Upper lobe of left lung (tissue), 6 donors: ENCODE measurements at regions not wholly inside any gene's neighbourhood (a gene's known extent, or its start where the extent isn't known, plus 50 kb on each side); places are given as distances from the start of the nearest gene placed in this dataset.

Experiments used
- ATAC-seq, 2 donors: fragments of 200-7000 bp; cut with Tn5 transposase; one replicate each; pipeline ENCODE4 v1.9.1; 2022; ENCODE audit warnings: mild to moderate bottlenecking in 2 of 2, moderate library complexity in 2 of 2; ENCODE audit not compliant: low FRiP score in 2 of 2
- DNase-seq, 2 donors: peaks; one replicate each; pipeline ENCODE4 v3.0.0-alpha.2; 2019 to 2020
- H3K27ac ChIP-seq, 4 donors: fragments of 200-600 bp; sonication (generic); one replicate each; pipeline ENCODE4 v1.5.1; 2016 to 2019
- H3K27me3 ChIP-seq, 4 donors: fragments of 200-600 bp; sonication (generic); one replicate each; pipeline ENCODE4 v1.5.1; 2017 to 2019
- H3K36me3 ChIP-seq, 4 donors: fragments of 200-600 bp; sonication (generic); one replicate each; pipeline ENCODE4 v1.5.1; 2016 to 2019
- H3K4me1 ChIP-seq, 4 donors: fragments of 200-600 bp; sonication (generic); one replicate each; pipeline ENCODE4 v1.5.1; 2018 to 2019
- H3K4me3 ChIP-seq, 4 donors: fragments of 200-600 bp; sonication (generic); one replicate each; pipeline ENCODE4 v1.5.1; 2017 to 2019; ENCODE audit warnings: mild to moderate bottlenecking in 2 of 4, moderate library complexity in 1 of 4
- H3K9me3 ChIP-seq, 4 donors: fragments of 200-600 bp; sonication (generic); one replicate each; pipeline ENCODE4 v1.5.1; 2018 to 2019
- EP300 ChIP-seq, 4 donors: sonication (generic); formaldehyde crosslinking; IDR thresholded peaks; one replicate each; pipeline ENCODE4 v1.5.1; 2017; ENCODE audit warnings: antibody characterized with exemption in 4 of 4, control low read depth in 2 of 4
- POLR2A ChIP-seq, 4 donors: fragments of 450-650 bp; IDR thresholded peaks; one replicate each; pipeline ENCODE4 v1.5.1; 2016 to 2017; ENCODE audit warnings: antibody characterized with exemption in 4 of 4, mild to moderate bottlenecking in 2 of 4
- POLR2AphosphoS5 ChIP-seq, 2 donors: sonication (generic); formaldehyde crosslinking; IDR thresholded peaks; one replicate each; pipeline ENCODE4 v1.5.1; 2017; ENCODE audit warnings: antibody characterized with exemption in 2 of 2
- WGBS, 2 donors: methylation state at CpG; one replicate each; pipeline ENCODE4 v1.1.5; 2017 to 2018; 5-methylcytosine and 5-hydroxymethylcytosine counted together
- TF ChIP-seq, protein P1 (sequence below), 6 experiments: fragments of 450-650 bp in 4 of 6; fragments of 200-600 bp in 2 of 6; sonication (generic) in 2 of 6; IDR thresholded peaks; one replicate each; pipeline ENCODE4 v1.5.1; 2016 to 2019; ENCODE audit warnings: antibody characterized with exemption in 6 of 6
- donor health status: DM: no; HTN: no; CAD: no; lungs with moderate emphysema.
- donor health status: DM: no; HTN: yes; CAD: no; lungs with severe emphysema.

GRCh38 chr5:174524351-174524750, 200.0 kb upstream of the MSX2 start:
- TF ChIP-seq POLR2A (IDR thresholded peaks at IDR 0.05) (no peak), POLR2AphosphoS5 (IDR thresholded peaks at IDR 0.05) (no peak), EP300 (IDR thresholded peaks at IDR 0.05) (no peak)
- TF ChIP-seq, protein P1, sequence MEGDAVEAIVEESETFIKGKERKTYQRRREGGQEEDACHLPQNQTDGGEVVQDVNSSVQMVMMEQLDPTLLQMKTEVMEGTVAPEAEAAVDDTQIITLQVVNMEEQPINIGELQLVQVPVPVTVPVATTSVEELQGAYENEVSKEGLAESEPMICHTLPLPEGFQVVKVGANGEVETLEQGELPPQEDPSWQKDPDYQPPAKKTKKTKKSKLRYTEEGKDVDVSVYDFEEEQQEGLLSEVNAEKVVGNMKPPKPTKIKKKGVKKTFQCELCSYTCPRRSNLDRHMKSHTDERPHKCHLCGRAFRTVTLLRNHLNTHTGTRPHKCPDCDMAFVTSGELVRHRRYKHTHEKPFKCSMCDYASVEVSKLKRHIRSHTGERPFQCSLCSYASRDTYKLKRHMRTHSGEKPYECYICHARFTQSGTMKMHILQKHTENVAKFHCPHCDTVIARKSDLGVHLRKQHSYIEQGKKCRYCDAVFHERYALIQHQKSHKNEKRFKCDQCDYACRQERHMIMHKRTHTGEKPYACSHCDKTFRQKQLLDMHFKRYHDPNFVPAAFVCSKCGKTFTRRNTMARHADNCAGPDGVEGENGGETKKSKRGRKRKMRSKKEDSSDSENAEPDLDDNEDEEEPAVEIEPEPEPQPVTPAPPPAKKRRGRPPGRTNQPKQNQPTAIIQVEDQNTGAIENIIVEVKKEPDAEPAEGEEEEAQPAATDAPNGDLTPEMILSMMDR (IDR thresholded peaks at IDR 0.05): no peak
- Histone ChIP-seq H3K36me3 (no peaks in the 10 kb centered on the region), H3K4me3 (no peak overlapping the region), H3K27ac (no peak overlapping the region), H3K9me3 (no peaks in the 10 kb centered on the region), H3K4me1 (no peaks in the 10 kb centered on the region), H3K27me3 (no peaks in the 10 kb centered on the region)
- ATAC-seq: no peak
- 69 to 74% methylated on average over 4 of the region's 4 CpGs for WGBS, 2 donors
- no peak for DNase-seq

DNA sequence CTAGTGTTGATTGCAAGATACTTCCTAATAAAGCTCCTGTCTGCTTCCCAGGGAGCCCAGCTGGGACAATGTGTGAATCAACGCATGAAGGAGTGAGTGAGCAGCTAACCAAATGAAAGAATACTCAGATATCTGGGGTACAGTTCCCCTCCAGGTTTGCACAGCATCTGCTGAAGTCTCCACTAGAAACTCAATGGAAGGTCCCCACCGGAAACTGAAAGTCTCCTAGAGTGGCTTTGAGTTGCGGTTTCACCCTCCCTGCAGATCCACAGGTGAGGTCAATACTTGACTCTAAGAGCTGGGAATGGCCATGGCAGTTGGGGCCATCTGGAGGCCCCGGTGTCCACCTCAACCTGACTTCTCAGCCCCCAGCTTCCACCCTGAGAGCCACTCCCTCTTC, 198.2 kb upstream of the MSX2 start:
- H3K4me3 ChIP-seq: no peak overlapping the region
- TF ChIP-seq POLR2AphosphoS5 (IDR thresholded peaks at IDR 0.05) (no peak), EP300 (IDR thresholded peaks at IDR 0.05) (no peak), POLR2A (IDR thresholded peaks at IDR 0.05) (no peak)
- TF ChIP-seq, protein P1 (IDR thresholded peaks at IDR 0.05): no peak
- H3K27ac ChIP-seq: no peak overlapping the region
- WGBS, 2 donors: 88 to 94% methylated on average over 2 to 4 of the region's 4 CpGs
- no peaks in the 10 kb centered on the region for H3K4me1 ChIP-seq
- no peaks in the 10 kb centered on the region for H3K36me3 ChIP-seq
- no peak for DNase-seq
- no peaks in the 10 kb centered on the region for H3K27me3 ChIP-seq
- ATAC-seq: no peak
- H3K9me3 ChIP-seq: no peaks in the 10 kb centered on the region

DNA sequence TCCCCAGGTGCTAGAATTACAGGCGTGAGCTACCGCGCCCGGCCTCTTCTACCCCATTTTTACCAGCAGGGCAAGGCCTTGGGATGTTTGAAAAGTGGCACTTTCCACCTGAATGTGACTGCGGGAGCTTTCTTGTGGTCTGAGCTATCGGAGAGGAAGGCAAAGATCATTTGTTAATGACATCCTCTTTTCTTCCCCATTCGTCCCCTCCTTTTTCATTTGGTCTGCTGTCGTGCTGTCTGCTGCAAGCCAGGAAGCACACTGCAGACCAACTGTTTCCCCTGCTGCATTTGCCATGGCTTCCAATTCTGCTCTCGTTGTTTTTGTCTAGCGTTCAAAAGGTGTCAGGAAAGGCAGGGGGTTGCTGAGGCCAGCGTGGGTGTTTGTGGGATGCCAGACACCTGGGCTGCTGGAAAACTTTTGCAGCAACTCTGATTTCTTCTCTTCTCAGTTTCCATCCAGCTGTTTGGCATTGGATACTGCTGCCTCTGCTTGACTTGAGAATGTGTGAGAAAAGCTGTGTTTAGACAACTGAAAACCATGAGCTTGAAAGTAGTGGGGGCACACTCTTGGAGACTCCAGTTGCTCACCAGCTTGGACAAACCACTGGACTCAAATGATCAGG, 196.4 kb upstream of the MSX2 start:
- Histone ChIP-seq H3K27ac (no peak overlapping the region), H3K27me3 (no peaks in the 10 kb centered on the region), H3K36me3 (no peaks in the 10 kb centered on the region), H3K9me3 (no peaks in the 10 kb centered on the region), H3K4me1 (peaks cover 5 to 14% (median 13%) of the 10 kb centered on the region in 4 donors), H3K4me3 (no peak overlapping the region)
- ATAC-seq (no peak), DNase-seq (no peak)
- WGBS, 2 donors: 37 to 48% methylated on average over 11 of the region's 11 CpGs
- TF ChIP-seq EP300 (IDR thresholded peaks at IDR 0.05) (no peak), POLR2A (IDR thresholded peaks at IDR 0.05) (no peak), POLR2AphosphoS5 (IDR thresholded peaks at IDR 0.05) (no peak)
- TF ChIP-seq, protein P1 (IDR thresholded peaks at IDR 0.05): no peak

GRCh38 chr5:174528821-174529544, 195.4 kb upstream of the MSX2 start:
- Histone ChIP-seq H3K9me3 (no peaks in the 10 kb centered on the region), H3K27ac (no peak overlapping the region), H3K27me3 (no peaks in the 10 kb centered on the region), H3K4me3 (no peak overlapping the region), H3K4me1 (peaks cover 10 to 18% (median 14%) of the 10 kb centered on the region in 4 donors), H3K36me3 (no peaks in the 10 kb centered on the region)
- WGBS, 2 donors: 76 to 81% methylated on average over 6 of the region's 6 CpGs
- TF ChIP-seq POLR2A (IDR thresholded peaks at IDR 0.05) (no peak), POLR2AphosphoS5 (IDR thresholded peaks at IDR 0.05) (no peak), EP300 (IDR thresholded peaks at IDR 0.05) (no peak)
- TF ChIP-seq, protein P1 (IDR thresholded peaks at IDR 0.05): no peak
- no peak for ATAC-seq
- no peak for DNase-seq
